ENCODE measurements at regions not wholly inside any gene's neighbourhood (a gene's known extent, or its start where the extent isn't known, plus 50 kb on each side); places are given as distances from the start of the nearest gene placed in this dataset.

DNA sequence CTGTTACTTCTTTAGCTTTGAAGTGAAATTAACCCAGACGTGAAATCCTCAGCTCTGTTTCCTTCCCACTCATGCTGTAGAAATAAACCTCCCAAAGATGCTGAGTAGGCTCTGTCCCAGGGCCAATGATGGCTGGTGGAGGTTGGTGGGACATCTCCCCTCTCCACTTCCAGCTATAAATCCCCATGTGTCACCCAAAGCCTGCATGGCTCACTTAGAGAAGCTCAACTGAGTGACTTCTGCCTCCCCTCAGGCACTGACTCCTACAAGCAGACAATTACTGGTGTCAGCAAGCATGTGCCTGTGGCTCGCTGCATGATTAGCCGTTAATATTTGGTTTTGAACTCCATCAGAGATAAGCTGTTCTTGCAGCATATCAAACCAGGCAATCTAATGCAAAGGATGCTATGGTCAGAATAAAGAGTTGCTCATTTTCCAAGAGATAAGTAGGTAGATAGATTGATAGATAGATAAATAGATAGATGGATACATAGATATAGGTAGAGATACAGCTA is 569.5 kb upstream of the WWC1 start:
- ATAC-seq, result no peak
- TF ChIP-seq, protein P1, sequence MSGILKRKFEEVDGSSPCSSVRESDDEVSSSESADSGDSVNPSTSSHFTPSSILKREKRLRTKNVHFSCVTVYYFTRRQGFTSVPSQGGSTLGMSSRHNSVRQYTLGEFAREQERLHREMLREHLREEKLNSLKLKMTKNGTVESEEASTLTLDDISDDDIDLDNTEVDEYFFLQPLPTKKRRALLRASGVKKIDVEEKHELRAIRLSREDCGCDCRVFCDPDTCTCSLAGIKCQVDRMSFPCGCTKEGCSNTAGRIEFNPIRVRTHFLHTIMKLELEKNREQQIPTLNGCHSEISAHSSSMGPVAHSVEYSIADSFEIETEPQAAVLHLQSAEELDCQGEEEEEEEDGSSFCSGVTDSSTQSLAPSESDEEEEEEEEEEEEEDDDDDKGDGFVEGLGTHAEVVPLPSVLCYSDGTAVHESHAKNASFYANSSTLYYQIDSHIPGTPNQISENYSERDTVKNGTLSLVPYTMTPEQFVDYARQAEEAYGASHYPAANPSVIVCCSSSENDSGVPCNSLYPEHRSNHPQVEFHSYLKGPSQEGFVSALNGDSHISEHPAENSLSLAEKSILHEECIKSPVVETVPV (CRISPR knock-in tag; IDR thresholded peaks at IDR 0.05), result no peak
- TF ChIP-seq, protein P2, sequence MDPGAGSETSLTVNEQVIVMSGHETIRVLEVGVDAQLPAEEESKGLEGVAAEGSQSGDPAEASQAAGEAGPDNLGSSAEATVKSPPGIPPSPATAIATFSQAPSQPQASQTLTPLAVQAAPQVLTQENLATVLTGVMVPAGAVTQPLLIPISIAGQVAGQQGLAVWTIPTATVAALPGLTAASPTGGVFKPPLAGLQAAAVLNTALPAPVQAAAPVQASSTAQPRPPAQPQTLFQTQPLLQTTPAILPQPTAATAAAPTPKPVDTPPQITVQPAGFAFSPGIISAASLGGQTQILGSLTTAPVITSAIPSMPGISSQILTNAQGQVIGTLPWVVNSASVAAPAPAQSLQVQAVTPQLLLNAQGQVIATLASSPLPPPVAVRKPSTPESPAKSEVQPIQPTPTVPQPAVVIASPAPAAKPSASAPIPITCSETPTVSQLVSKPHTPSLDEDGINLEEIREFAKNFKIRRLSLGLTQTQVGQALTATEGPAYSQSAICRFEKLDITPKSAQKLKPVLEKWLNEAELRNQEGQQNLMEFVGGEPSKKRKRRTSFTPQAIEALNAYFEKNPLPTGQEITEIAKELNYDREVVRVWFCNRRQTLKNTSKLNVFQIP (CRISPR knock-in tag; IDR thresholded peaks at IDR 0.05; ENCODE audit: borderline replicate concordance, low read depth), result no peak
- no peak for TF ChIP-seq ZNF8 (CRISPR knock-in tag; IDR thresholded peaks at IDR 0.05)
- TF ChIP-seq, protein P3, sequence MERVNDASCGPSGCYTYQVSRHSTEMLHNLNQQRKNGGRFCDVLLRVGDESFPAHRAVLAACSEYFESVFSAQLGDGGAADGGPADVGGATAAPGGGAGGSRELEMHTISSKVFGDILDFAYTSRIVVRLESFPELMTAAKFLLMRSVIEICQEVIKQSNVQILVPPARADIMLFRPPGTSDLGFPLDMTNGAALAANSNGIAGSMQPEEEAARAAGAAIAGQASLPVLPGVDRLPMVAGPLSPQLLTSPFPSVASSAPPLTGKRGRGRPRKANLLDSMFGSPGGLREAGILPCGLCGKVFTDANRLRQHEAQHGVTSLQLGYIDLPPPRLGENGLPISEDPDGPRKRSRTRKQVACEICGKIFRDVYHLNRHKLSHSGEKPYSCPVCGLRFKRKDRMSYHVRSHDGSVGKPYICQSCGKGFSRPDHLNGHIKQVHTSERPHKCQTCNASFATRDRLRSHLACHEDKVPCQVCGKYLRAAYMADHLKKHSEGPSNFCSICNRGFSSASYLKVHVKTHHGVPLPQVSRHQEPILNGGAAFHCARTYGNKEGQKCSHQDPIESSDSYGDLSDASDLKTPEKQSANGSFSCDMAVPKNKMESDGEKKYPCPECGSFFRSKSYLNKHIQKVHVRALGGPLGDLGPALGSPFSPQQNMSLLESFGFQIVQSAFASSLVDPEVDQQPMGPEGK (CRISPR knock-in tag; IDR thresholded peaks at IDR 0.05; ENCODE audit: borderline replicate concordance), result no peak
- TF ChIP-seq, protein P4, sequence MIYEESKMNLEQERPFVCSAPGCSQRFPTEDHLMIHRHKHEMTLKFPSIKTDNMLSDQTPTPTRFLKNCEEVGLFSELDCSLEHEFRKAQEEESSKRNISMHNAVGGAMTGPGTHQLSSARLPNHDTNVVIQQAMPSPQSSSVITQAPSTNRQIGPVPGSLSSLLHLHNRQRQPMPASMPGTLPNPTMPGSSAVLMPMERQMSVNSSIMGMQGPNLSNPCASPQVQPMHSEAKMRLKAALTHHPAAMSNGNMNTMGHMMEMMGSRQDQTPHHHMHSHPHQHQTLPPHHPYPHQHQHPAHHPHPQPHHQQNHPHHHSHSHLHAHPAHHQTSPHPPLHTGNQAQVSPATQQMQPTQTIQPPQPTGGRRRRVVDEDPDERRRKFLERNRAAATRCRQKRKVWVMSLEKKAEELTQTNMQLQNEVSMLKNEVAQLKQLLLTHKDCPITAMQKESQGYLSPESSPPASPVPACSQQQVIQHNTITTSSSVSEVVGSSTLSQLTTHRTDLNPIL (CRISPR knock-in tag; IDR thresholded peaks at IDR 0.05; ENCODE audit: low read depth), result no peak

DNA sequence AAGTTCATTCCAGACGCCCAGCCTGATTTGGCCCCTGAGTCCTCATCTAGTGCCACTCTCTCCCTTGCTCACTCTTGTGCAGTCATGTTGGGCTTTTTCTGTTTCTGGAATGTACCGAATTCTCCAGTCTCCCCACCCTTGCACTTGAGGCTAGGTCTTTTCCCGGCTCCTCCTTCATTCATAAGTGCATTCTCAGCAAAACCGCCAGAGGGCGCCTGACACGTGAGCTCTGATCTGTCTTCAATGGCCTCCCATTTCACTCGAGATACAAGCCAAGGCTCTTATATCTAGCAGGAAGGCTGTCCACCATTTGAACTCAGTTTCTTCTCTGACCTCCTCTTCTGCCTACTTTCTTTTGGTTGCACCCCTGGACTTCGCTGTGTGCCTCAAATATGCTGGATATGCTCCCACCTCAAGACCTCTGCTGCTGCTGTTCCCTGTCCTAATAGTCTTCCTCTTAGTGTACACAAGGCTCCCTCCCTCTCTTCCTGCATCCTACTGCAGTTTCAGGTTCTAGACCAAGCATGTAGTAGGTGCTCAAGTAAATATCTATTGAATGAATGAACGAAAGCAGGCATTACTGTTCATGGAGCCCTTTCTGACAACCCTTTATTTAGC is 568.1 kb upstream of the WWC1 start:
- ATAC-seq, result peak; percentile 99
- TF ChIP-seq ISL1 (CRISPR knock-in tag; IDR thresholded peaks at IDR 0.05) (no peak), ZFP3 (CRISPR knock-in tag; IDR thresholded peaks at IDR 0.05) (no peak), ZNF70 (CRISPR knock-in tag; IDR thresholded peaks at IDR 0.05) (no peak), ARNTL (CRISPR knock-in tag; IDR thresholded peaks at IDR 0.05; ENCODE audit: borderline replicate concordance, low read depth) (no peak), TCF4 (CRISPR knock-in tag; IDR thresholded peaks at IDR 0.05; ENCODE audit: borderline replicate concordance) (no peak), ZNF565 (CRISPR knock-in tag; conservative IDR thresholded peaks at IDR 0.05; ENCODE audit: low read depth) (no peak), ZC3H10 (CRISPR knock-in tag; IDR thresholded peaks at IDR 0.05) (no peak), TOX (CRISPR knock-in tag; IDR thresholded peaks at IDR 0.05; ENCODE audit: borderline replicate concordance) (no peak), GLIS3 (CRISPR knock-in tag; IDR thresholded peaks at IDR 0.05) (no peak), OSR1 (CRISPR knock-in tag; IDR thresholded peaks at IDR 0.05) (no peak), CSDC2 (CRISPR knock-in tag; IDR thresholded peaks at IDR 0.05) (no peak), ESRRG (CRISPR knock-in tag; IDR thresholded peaks at IDR 0.05) (no peak), PPARA (CRISPR knock-in tag; IDR thresholded peaks at IDR 0.05; ENCODE audit: borderline replicate concordance) (no peak), ZFP30 (CRISPR knock-in tag; IDR thresholded peaks at IDR 0.05) (no peak), ZNF8 (CRISPR knock-in tag; IDR thresholded peaks at IDR 0.05) (no peak), BACH2 (CRISPR knock-in tag; IDR thresholded peaks at IDR 0.05; ENCODE audit: borderline replicate concordance) (no peak)
- TF ChIP-seq, protein P4 (CRISPR knock-in tag; IDR thresholded peaks at IDR 0.05; ENCODE audit: low read depth), result no peak
- TF ChIP-seq, protein P1 (CRISPR knock-in tag; IDR thresholded peaks at IDR 0.05), result no peak
- TF ChIP-seq, protein P5, sequence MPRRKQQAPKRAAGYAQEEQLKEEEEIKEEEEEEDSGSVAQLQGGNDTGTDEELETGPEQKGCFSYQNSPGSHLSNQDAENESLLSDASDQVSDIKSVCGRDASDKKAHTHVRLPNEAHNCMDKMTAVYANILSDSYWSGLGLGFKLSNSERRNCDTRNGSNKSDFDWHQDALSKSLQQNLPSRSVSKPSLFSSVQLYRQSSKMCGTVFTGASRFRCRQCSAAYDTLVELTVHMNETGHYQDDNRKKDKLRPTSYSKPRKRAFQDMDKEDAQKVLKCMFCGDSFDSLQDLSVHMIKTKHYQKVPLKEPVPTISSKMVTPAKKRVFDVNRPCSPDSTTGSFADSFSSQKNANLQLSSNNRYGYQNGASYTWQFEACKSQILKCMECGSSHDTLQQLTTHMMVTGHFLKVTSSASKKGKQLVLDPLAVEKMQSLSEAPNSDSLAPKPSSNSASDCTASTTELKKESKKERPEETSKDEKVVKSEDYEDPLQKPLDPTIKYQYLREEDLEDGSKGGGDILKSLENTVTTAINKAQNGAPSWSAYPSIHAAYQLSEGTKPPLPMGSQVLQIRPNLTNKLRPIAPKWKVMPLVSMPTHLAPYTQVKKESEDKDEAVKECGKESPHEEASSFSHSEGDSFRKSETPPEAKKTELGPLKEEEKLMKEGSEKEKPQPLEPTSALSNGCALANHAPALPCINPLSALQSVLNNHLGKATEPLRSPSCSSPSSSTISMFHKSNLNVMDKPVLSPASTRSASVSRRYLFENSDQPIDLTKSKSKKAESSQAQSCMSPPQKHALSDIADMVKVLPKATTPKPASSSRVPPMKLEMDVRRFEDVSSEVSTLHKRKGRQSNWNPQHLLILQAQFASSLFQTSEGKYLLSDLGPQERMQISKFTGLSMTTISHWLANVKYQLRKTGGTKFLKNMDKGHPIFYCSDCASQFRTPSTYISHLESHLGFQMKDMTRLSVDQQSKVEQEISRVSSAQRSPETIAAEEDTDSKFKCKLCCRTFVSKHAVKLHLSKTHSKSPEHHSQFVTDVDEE (CRISPR knock-in tag; IDR thresholded peaks at IDR 0.05), result no peak
- TF ChIP-seq, protein P3 (CRISPR knock-in tag; IDR thresholded peaks at IDR 0.05; ENCODE audit: borderline replicate concordance), result no peak

All from SK-N-SH treated with all-trans-retinoic acid at 6 μM for 48 hours (cell line).